Transverse colon (tissue), 4 donors: ENCODE measurements at regions not wholly inside any gene's neighbourhood (a gene's known extent, or its start where the extent isn't known, plus 50 kb on each side); places are given as distances from the start of the nearest gene placed in this dataset.
A peak's percentile ranks its signal among the peaks of the same experiment; 100 is the strongest.

Experiments used
- DNase-seq: peaks from one replicate; pipeline ENCODE4 v3.0.0-alpha.2; 2019
- H3K27ac ChIP-seq, 4 donors: fragments of 200-600 bp; sonication (generic); 2 replicates each; pipeline ENCODE4 v1.5.1; 2016 to 2018; ENCODE audit warnings: inconsistent platforms in 4 of 4
- H3K27me3 ChIP-seq: fragments of 200-600 bp; sonication (generic); 2 replicates; pipeline ENCODE4 v1.5.1; 2017; ENCODE audit warnings: inconsistent platforms
- H3K36me3 ChIP-seq, 4 donors: fragments of 200-600 bp; sonication (generic); 2 replicates each; pipeline ENCODE4 v1.5.1; 2017 to 2019; ENCODE audit warnings: inconsistent platforms in 4 of 4
- H3K4me1 ChIP-seq, 4 donors: fragments of 200-600 bp; sonication (generic); 2 replicates each; pipeline ENCODE4 v1.5.1; 2017 to 2020; ENCODE audit warnings: inconsistent platforms in 4 of 4
- H3K4me3 ChIP-seq, 4 donors: fragments of 200-600 bp; sonication (generic); 1 replicate in 1 of 4; 2 replicates in 3 of 4; pipeline versions ENCODE4 v1.5.1 to v1.6.1; 2017 to 2019; ENCODE audit warnings: inconsistent platforms in 4 of 4
- H3K9me3 ChIP-seq, 2 donors: fragments of 200-600 bp; sonication (generic); 2 replicates each; pipeline ENCODE4 v1.5.1; 2017 to 2019; ENCODE audit warnings: inconsistent platforms in 2 of 2
- EP300 ChIP-seq: sonication (generic); formaldehyde crosslinking; IDR thresholded peaks from one replicate; pipeline ENCODE4 v1.6.1; 2017; ENCODE audit warnings: antibody characterized with exemption, low read depth
- POLR2A ChIP-seq: fragments of 450-650 bp; IDR thresholded peaks from one replicate; pipeline ENCODE4 v1.6.1; 2016; ENCODE audit warnings: antibody characterized with exemption, mild to moderate bottlenecking, moderate library complexity
- POLR2AphosphoS5 ChIP-seq, 3 donors: sonication (generic); formaldehyde crosslinking; IDR thresholded peaks; one replicate each; pipeline ENCODE4 v1.6.1; 2016; ENCODE audit warnings: antibody characterized with exemption in 3 of 3
- WGBS, 2 donors: methylation state at CpG; one replicate each; pipeline ENCODE4 v1.1.5; 2018; ENCODE audit warnings: low coverage in 1 of 2; 5-methylcytosine and 5-hydroxymethylcytosine counted together
- in situ Hi-C, 4 donors: fragments of 200-750 bp; cut with MboI; loops; one replicate each; pipeline versions ENCODE4 v1.15.0 to v1.15.1; 2017; ENCODE audit warnings: low sequenced_read_pairs in 3 of 4, low pct_ligation_motif_present in 1 of 4, low pct_unique_long_range_greater_than_20kb in 1 of 4
- intact Hi-C: fragments of 100-400 bp; cut with DNase I; formaldehyde crosslinking; loops from one replicate; pipeline ENCODE4 v1.15.1; 2023; ENCODE audit warnings: low total_unique reads
- TF ChIP-seq, protein P1 (sequence below), 5 experiments: fragments of 200-600 bp in 3 of 5; fragments of 450-650 bp in 2 of 5; sonication (generic) in 3 of 5; IDR thresholded peaks; 1 replicate in 2 of 5; 2 replicates in 3 of 5; pipeline ENCODE4 v1.5.1; 2016 to 2017; ENCODE audit warnings: antibody characterized with exemption in 5 of 5, inconsistent platforms in 3 of 5, mild to moderate bottlenecking in 2 of 5, moderate library complexity in 1 of 5

DNA sequence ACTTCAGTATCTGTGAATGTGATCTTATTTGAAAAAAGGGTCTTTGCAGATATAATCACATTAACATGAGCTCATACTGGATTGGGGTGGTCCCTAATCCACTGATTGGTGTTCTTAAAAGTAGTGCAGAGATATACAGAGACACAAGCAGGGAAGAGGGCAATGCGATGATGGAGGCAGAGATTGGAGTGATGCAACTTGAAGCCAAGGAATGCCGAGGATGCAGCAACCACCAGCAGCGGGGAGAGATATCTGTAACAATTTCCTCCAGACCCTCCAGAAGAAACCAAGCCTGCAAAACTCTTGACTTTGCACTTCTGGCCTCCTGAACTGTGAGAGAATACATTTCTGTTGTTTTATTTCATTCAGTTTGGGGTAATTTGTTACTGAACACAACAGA is 171.0 kb upstream of the MBNL1 start:
- intact Hi-C loops = loop anchor here (10.0 kb wide), 1 partner anchor 167 kb away; the partner anchor contains the start of gene MBNL1
- Histone ChIP-seq H3K36me3 (no peaks in the 10 kb centered on the region), H3K27ac (peak overlapping the region in 3 of 4 donors; percentile 60 to 78 (median 65)), H3K27me3 (no peaks in the 10 kb centered on the region), H3K9me3 (no peaks in the 10 kb centered on the region), H3K4me3 (no peak overlapping the region), H3K4me1 (peaks cover 0 to 7% (median 0%) of the 10 kb centered on the region in 4 donors)
- 70 to 82% methylated on average over 3 of the region's 3 CpGs for WGBS, 2 donors
- in situ Hi-C loops = loop anchor here in 1 of 4 donors (25.0 kb wide), 1 partner anchor 340 kb away; no protein-coding TSS in a partner anchor
- no peak for DNase-seq
- TF ChIP-seq EP300 = no peak
- no peak for TF ChIP-seq POLR2A
- TF ChIP-seq, protein P1, sequence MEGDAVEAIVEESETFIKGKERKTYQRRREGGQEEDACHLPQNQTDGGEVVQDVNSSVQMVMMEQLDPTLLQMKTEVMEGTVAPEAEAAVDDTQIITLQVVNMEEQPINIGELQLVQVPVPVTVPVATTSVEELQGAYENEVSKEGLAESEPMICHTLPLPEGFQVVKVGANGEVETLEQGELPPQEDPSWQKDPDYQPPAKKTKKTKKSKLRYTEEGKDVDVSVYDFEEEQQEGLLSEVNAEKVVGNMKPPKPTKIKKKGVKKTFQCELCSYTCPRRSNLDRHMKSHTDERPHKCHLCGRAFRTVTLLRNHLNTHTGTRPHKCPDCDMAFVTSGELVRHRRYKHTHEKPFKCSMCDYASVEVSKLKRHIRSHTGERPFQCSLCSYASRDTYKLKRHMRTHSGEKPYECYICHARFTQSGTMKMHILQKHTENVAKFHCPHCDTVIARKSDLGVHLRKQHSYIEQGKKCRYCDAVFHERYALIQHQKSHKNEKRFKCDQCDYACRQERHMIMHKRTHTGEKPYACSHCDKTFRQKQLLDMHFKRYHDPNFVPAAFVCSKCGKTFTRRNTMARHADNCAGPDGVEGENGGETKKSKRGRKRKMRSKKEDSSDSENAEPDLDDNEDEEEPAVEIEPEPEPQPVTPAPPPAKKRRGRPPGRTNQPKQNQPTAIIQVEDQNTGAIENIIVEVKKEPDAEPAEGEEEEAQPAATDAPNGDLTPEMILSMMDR (IDR thresholded peaks at IDR 0.05) = no peak
- TF ChIP-seq POLR2AphosphoS5 (IDR thresholded peaks at IDR 0.05) = no peak

DNA sequence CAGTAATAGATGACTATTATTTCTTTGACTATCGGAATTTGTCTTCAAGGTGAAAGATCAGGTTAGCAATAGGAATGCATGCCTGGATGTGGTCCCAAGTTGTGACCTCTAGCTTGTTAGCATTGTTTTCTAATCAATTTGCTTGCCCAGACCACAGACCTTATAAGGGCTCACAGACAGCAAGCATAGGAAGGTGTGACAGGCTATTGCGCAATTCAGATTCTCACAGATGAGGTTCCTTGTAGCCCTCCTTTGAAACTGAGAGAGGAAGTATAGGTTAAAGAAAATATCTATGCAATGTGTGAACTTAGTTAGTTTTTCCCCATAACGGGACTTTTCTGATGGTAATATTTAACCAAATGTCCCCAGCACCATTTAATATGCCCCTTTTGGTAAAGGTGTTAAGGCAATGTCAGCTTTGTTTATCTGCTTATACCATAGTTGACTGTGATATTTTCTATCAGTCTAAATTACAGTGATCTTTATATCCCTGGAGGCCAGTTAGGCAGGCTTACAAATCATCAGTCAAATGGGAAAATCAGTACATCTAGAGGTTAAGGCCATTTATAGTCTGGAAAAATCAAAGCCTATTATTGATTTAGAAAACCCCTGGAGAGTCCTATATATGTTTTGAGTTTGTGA is 168.1 kb upstream of the MBNL1 start:
- no peak overlapping the region for H3K4me3 ChIP-seq
- WGBS, 2 donors = 68 to 69% methylated on average over 2 to 3 of the region's 3 CpGs
- H3K27me3 ChIP-seq = no peaks in the 10 kb centered on the region
- H3K36me3 ChIP-seq = no peaks in the 10 kb centered on the region
- TF ChIP-seq POLR2AphosphoS5 (IDR thresholded peaks at IDR 0.05) (no peak), EP300 (no peak), POLR2A (no peak)
- TF ChIP-seq, protein P1 (IDR thresholded peaks at IDR 0.05) = no peak
- H3K4me1 ChIP-seq = peaks cover 0 to 7% (median 0%) of the 10 kb centered on the region in 4 donors
- no peaks in the 10 kb centered on the region for H3K9me3 ChIP-seq
- in situ Hi-C loops (no loop called here), intact Hi-C loops (no loop called here)
- DNase-seq = no peak
- peak overlapping the region in 1 of 4 donors; percentile 7 for H3K27ac ChIP-seq

DNA sequence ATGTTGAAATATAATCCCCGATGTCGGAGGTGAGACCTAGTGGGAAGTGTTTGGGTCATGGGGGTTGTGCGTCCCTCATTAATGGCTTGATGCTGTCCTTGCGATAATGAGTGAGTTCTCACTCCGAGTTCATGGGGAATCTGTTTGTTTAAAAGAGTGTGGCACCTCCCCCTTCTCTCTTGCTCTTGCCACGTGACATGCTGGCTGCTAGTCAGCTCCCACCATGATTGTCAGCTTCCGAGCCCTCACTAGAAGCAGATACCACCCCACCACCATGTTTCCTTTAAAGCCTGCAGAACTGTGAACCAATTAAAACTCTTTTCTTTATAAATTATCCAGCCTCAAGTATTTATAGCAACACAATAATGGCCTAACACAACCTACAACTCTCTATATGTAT is 166.3 kb upstream of the MBNL1 start:
- intact Hi-C loops (no loop called here), in situ Hi-C loops (no loop called here)
- Histone ChIP-seq H3K36me3 (no peaks in the 10 kb centered on the region), H3K27ac (no peak overlapping the region), H3K4me1 (no peaks in the 10 kb centered on the region), H3K27me3 (no peaks in the 10 kb centered on the region), H3K9me3 (no peaks in the 10 kb centered on the region), H3K4me3 (no peak overlapping the region)
- 92 to 100% methylated on average over 1 to 7 of the region's 7 CpGs for WGBS, 2 donors
- TF ChIP-seq POLR2AphosphoS5 (IDR thresholded peaks at IDR 0.05) (no peak), EP300 (no peak), POLR2A (no peak)
- TF ChIP-seq, protein P1 (IDR thresholded peaks at IDR 0.05) = no peak
- DNase-seq = no peak

DNA sequence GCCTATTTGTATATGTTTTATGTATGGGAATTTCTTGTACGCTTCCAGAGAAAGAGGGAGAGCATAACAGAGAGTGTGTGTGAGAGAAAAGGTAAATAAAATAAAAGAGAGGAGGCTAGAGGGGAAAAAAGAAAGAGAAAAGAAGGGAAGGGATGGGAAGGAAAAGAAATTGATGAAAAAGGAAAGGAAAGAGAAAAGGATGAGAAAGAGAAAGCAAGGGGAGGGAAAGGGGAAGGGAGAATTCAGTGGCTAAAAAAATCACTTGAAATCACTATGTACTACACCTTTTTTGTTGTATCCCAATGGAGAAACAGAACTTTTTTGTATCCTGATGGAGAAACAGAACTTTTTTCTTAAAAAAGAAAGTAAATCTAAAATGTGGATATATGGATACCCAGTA is 165.5 kb upstream of the MBNL1 start:
- H3K27me3 ChIP-seq = no peaks in the 10 kb centered on the region
- H3K9me3 ChIP-seq = no peaks in the 10 kb centered on the region
- TF ChIP-seq POLR2AphosphoS5 (IDR thresholded peaks at IDR 0.05) = no peak
- TF ChIP-seq EP300 = no peak
- TF ChIP-seq, protein P1 (IDR thresholded peaks at IDR 0.05) = no peak
- TF ChIP-seq POLR2A = no peak
- no peaks in the 10 kb centered on the region for H3K36me3 ChIP-seq
- in situ Hi-C loops = no loop called here
- WGBS, 2 donors = 94 to 100% methylated on average over 1 of the region's 1 CpG
- H3K4me1 ChIP-seq = no peaks in the 10 kb centered on the region
- no peak overlapping the region for H3K4me3 ChIP-seq
- DNase-seq = no peak
- no peak overlapping the region for H3K27ac ChIP-seq
- intact Hi-C loops = no loop called here
